Smooth muscle cell (in vitro differentiated cells): ENCODE measurements at regions not wholly inside any gene's neighbourhood (a gene's known extent, or its start where the extent isn't known, plus 50 kb on each side); places are given as distances from the start of the nearest gene placed in this dataset.

Experiments
- DNase-seq: peaks from one replicate; lab custom pipeline; 2025; ENCODE audit not compliant: unreplicated experiment; lab: John Stamatoyannopoulos, UW
- H2AFZ ChIP-seq: fragments of 200-600 bp; sonication (generic); 2 replicates; pipeline ENCODE4 v1.6.0; 2016; ENCODE audit warnings: antibody characterized with exemption, low read depth, mild to moderate bottlenecking
- H3F3A ChIP-seq: fragments of 200-600 bp; sonication (generic); 2 replicates; pipeline ENCODE4 v1.6.0; 2017; ENCODE audit warnings: antibody characterized with exemption, low read depth
- H3K27ac ChIP-seq: fragments of 200-600 bp; sonication (generic); 2 replicates; pipeline ENCODE4 v1.5.1; 2016; ENCODE audit warnings: low read depth, mild to moderate bottlenecking
- H3K27me3 ChIP-seq: fragments of 200-600 bp; sonication (generic); 2 replicates; pipeline ENCODE4 v1.6.1; 2016; ENCODE audit warnings: low read depth, mild to moderate bottlenecking
- H3K36me3 ChIP-seq: fragments of 200-600 bp; sonication (generic); 2 replicates; pipeline ENCODE4 v1.5.1; 2016; ENCODE audit warnings: low read depth
- H3K4me1 ChIP-seq: fragments of 200-600 bp; sonication (generic); 2 replicates; pipeline ENCODE4 v1.5.1; 2016; ENCODE audit warnings: low read depth
- H3K4me2 ChIP-seq: fragments of 200-600 bp; sonication (generic); 2 replicates; pipeline ENCODE4 v1.6.0; 2016; ENCODE audit warnings: mild to moderate bottlenecking
- H3K4me3 ChIP-seq: fragments of 200-600 bp; sonication (generic); 2 replicates; pipeline ENCODE4 v1.5.1; 2016; ENCODE audit warnings: mild to moderate bottlenecking
- H3K79me2 ChIP-seq: fragments of 200-600 bp; sonication (generic); 2 replicates; pipeline ENCODE4 v1.6.0; 2016; ENCODE audit warnings: low read depth, mild to moderate bottlenecking
- H3K9ac ChIP-seq: fragments of 200-600 bp; sonication (generic); 2 replicates; pipeline ENCODE4 v1.6.0; 2016; ENCODE audit warnings: low read depth
- H3K9me3 ChIP-seq: fragments of 200-600 bp; sonication (generic); replicated peaks from 2 replicates; pipeline ENCODE4 v1.5.1; 2016; ENCODE audit warnings: low read depth
- H4K20me1 ChIP-seq: fragments of 200-600 bp; sonication (generic); 2 replicates; pipeline ENCODE4 v1.6.0; 2016; ENCODE audit warnings: low read depth
- WGBS: methylation state at CpG from one replicate; pipeline ENCODE4 v1.1.7; 2016; ENCODE audit warnings: low lambda C conversion rate; 5-methylcytosine and 5-hydroxymethylcytosine counted together
- TF ChIP-seq, protein P1 (sequence below): fragments of 200-600 bp; sonication (generic); IDR thresholded peaks from 2 replicates; pipeline ENCODE4 v1.5.1; 2017; ENCODE audit warnings: borderline replicate concordance, mild to moderate bottlenecking, antibody characterized with exemption; ENCODE audit not compliant: insufficient read depth, poor library complexity, severe bottlenecking

DNA sequence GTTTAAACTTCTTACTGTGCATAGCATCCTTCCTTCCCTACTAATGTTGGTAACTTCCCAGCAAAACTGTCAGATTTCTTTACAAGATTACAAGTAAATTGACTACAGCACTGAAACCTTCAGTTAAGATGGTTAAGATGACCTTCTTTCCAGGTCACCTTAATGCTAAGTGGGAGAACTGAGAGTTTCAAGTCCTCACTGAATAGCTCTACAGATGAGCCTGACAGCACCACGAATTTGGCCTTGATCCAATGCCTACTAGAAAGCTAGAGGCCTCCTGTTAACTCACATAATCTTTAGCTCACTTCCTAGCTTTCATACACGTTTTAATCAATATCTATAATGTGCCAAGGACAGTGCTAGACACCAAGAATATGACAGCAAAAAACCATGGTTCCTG is 276.0 kb upstream of the PLD5 start:
- WGBS: 77% methylated on average over 2 of the region's 2 CpGs
- no peak for DNase-seq
- Histone ChIP-seq H3K9me3 (no peaks in the 10 kb centered on the region), H3K79me2 (no peaks in the 10 kb centered on the region), H3K4me1 (no peaks in the 10 kb centered on the region), H2AFZ (no peak overlapping the region), H4K20me1 (no peaks in the 10 kb centered on the region), H3F3A (no peaks in the 10 kb centered on the region), H3K27ac (no peak overlapping the region), H3K4me2 (no peak overlapping the region), H3K4me3 (no peak overlapping the region), H3K9ac (no peak overlapping the region), H3K36me3 (no peaks in the 10 kb centered on the region), H3K27me3 (no peaks in the 10 kb centered on the region)
- TF ChIP-seq, protein P1, sequence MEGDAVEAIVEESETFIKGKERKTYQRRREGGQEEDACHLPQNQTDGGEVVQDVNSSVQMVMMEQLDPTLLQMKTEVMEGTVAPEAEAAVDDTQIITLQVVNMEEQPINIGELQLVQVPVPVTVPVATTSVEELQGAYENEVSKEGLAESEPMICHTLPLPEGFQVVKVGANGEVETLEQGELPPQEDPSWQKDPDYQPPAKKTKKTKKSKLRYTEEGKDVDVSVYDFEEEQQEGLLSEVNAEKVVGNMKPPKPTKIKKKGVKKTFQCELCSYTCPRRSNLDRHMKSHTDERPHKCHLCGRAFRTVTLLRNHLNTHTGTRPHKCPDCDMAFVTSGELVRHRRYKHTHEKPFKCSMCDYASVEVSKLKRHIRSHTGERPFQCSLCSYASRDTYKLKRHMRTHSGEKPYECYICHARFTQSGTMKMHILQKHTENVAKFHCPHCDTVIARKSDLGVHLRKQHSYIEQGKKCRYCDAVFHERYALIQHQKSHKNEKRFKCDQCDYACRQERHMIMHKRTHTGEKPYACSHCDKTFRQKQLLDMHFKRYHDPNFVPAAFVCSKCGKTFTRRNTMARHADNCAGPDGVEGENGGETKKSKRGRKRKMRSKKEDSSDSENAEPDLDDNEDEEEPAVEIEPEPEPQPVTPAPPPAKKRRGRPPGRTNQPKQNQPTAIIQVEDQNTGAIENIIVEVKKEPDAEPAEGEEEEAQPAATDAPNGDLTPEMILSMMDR: no peak

DNA sequence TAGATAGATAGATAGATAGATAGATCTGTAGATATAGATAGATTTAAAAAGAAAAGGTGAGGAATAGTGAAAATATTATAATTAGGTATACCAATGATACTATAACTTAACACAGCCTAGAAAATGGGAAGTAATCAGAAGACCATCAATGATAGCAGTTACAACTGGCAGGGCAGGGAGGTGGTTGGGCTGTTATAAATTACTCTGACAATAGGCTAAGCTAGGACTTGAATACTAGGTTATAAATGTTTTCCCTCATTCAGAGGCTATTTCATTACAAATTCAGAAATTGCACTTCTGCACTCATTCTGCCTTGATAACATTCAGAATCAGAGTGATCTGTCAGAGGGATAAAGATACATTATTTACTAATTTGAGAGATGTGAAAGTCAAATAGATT is 273.4 kb upstream of the PLD5 start:
- TF ChIP-seq, protein P1: no peak
- Histone ChIP-seq H3K36me3 (no peaks in the 10 kb centered on the region), H3K9me3 (no peaks in the 10 kb centered on the region), H4K20me1 (no peaks in the 10 kb centered on the region), H2AFZ (no peak overlapping the region), H3K4me1 (no peaks in the 10 kb centered on the region), H3K79me2 (no peaks in the 10 kb centered on the region), H3K27me3 (no peaks in the 10 kb centered on the region), H3K9ac (no peak overlapping the region), H3K4me3 (no peak overlapping the region), H3K27ac (no peak overlapping the region), H3F3A (no peaks in the 10 kb centered on the region), H3K4me2 (no peak overlapping the region)
- DNase-seq: no peak

DNA sequence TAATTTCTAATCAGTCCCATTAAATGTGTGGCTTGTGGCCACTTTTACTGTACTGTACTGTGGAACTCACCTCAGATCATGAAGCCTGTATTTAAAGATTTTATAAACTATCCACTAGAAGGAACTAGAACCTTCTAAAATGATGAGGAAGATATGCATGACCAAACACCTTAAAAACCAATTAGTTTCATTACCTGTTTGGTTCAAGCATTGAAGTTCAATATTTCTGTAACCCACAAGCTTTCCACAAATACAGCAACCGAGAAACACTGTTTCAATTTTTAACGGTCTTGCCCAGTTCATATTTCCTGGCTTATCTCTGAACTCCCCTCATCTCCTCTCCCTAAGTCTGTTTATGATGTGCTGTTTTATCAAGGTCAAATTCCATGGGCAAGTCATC is 264.3 kb upstream of the PLD5 start:
- Histone ChIP-seq H3K4me1 (no peaks in the 10 kb centered on the region), H3K27ac (no peak overlapping the region), H3K9me3 (no peaks in the 10 kb centered on the region), H3F3A (no peaks in the 10 kb centered on the region), H3K4me2 (no peak overlapping the region), H3K79me2 (no peaks in the 10 kb centered on the region), H3K36me3 (no peaks in the 10 kb centered on the region), H4K20me1 (no peaks in the 10 kb centered on the region), H3K4me3 (no peak overlapping the region), H3K27me3 (no peaks in the 10 kb centered on the region), H3K9ac (no peak overlapping the region), H2AFZ (no peak overlapping the region)
- no peak for DNase-seq
- TF ChIP-seq, protein P1: no peak
- 50% methylated on average over 2 of the region's 2 CpGs for WGBS

DNA sequence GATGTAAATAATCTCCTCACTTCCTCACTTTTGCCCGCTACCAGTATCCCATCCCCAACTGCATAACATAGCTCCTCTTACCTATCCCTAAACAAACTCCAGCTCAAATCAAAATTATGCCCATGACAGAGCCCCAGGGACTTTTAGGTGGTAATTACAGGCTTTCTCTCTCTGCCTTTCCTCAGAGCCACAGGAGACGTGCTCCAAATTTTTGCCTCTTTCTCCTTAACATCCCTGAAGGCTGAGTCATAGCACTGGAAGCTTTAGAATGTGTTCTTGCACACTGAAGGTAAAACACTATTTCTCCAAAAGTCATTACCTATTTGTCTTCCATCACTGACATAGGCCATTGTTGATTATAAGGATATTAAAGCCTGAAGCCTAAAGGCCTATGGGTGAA is 263.5 kb upstream of the PLD5 start:
- Histone ChIP-seq H3K4me1 (no peaks in the 10 kb centered on the region), H4K20me1 (no peaks in the 10 kb centered on the region), H2AFZ (no peak overlapping the region), H3K27me3 (no peaks in the 10 kb centered on the region), H3K27ac (no peak overlapping the region), H3K4me2 (no peak overlapping the region), H3K79me2 (no peaks in the 10 kb centered on the region), H3F3A (no peaks in the 10 kb centered on the region), H3K36me3 (no peaks in the 10 kb centered on the region), H3K9ac (no peak overlapping the region), H3K4me3 (no peak overlapping the region), H3K9me3 (no peaks in the 10 kb centered on the region)
- TF ChIP-seq, protein P1: no peak
- no peak for DNase-seq
- WGBS: 37% methylated on average over 2 of the region's 2 CpGs
